ENCODE measurements at regions not wholly inside any gene's neighbourhood (a gene's known extent, or its start where the extent isn't known, plus 50 kb on each side); places are given as distances from the start of the nearest gene placed in this dataset.
"Not testable (repeated sequence)": the region's sequence is repeated elsewhere in the genome, so short reads cannot be mapped to it uniquely, and the experiment has no call there.

GRCh38 chr11:60592601-60593000, 77.4 kb downstream of the MS4A13 start:
- TF ChIP-seq, protein P1, sequence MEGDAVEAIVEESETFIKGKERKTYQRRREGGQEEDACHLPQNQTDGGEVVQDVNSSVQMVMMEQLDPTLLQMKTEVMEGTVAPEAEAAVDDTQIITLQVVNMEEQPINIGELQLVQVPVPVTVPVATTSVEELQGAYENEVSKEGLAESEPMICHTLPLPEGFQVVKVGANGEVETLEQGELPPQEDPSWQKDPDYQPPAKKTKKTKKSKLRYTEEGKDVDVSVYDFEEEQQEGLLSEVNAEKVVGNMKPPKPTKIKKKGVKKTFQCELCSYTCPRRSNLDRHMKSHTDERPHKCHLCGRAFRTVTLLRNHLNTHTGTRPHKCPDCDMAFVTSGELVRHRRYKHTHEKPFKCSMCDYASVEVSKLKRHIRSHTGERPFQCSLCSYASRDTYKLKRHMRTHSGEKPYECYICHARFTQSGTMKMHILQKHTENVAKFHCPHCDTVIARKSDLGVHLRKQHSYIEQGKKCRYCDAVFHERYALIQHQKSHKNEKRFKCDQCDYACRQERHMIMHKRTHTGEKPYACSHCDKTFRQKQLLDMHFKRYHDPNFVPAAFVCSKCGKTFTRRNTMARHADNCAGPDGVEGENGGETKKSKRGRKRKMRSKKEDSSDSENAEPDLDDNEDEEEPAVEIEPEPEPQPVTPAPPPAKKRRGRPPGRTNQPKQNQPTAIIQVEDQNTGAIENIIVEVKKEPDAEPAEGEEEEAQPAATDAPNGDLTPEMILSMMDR (IDR thresholded peaks at IDR 0.05; ENCODE audit: insufficient read depth, missing control alignments), result no peak
- DNase-seq (ENCODE audit: insufficient read length, low spot score), result no peak
- no peak for FAIRE-seq

- FAIRE-seq (no peak), DNase-seq (ENCODE audit: insufficient read length, low spot score) (no peak)
- TF ChIP-seq, protein P1 (IDR thresholded peaks at IDR 0.05; ENCODE audit: insufficient read depth, missing control alignments), result no peak
Measured at GRCh38 chr11:60594998-60595642, 79.9 kb downstream of the MS4A13 start.

GRCh38 chr11:60607483-60607882, 91.9 kb upstream of the MS4A8 start:
- no peak for DNase-seq (ENCODE audit: insufficient read length, low spot score)
- TF ChIP-seq, protein P1 (IDR thresholded peaks at IDR 0.05; ENCODE audit: insufficient read depth, missing control alignments), result no peak
- FAIRE-seq, result no peak

DNA sequence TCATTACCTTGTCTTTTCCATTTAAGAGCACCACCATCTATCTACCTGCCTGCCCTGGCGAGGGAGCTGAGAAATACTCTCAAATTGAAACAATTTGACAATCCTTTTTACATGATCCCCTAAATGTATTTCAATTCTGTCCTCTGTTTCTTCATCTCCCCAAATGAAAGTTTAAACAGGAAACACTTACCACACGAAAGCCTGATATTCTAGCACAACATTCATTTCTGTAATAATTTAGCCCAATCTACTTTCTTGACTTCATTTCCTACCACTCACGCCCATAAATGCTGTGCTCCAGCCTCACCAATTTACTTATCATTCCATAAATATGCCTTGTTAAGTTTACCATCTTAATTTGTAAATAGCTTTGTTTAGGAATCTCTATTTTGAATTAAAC, 89.8 kb upstream of the MS4A8 start:
- TF ChIP-seq, protein P1 (IDR thresholded peaks at IDR 0.05; ENCODE audit: insufficient read depth, missing control alignments), result no peak
- no peak for FAIRE-seq
- DNase-seq (ENCODE audit: insufficient read length, low spot score), result no peak

GRCh38 chr11:60610702-60611101, 88.7 kb upstream of the MS4A8 start:
- DNase-seq (ENCODE audit: insufficient read length, low spot score) (no peak), FAIRE-seq (no peak)
- TF ChIP-seq, protein P1 (IDR thresholded peaks at IDR 0.05; ENCODE audit: insufficient read depth, missing control alignments), result no peak

DNA sequence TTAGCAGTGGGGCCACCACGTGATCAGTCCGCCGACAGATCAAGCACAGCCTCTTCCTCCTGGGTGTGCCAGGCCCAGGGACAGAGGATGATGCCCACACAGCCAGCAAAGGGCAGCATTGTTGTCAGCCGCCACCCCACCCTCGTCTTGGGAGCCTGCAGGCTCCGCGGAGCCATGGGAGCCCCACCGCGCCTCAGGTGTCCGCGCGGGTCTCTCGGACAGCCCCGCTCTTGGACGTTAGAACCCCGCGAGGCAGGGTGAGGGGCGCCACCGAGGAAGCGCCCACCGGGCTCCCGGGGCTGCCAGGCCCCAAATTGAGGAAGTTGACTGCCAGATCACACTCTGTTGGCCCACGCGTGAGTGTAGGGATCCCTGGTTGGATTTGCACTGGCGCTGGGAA, 83.9 kb upstream of the MS4A8 start:
- no peak for FAIRE-seq
- DNase-seq (ENCODE audit: insufficient read length, low spot score), result no peak
- TF ChIP-seq, protein P1 (IDR thresholded peaks at IDR 0.05; ENCODE audit: insufficient read depth, missing control alignments), result no peak

GRCh38 chr11:60621940-60622339, 77.5 kb upstream of the MS4A8 start:
- DNase-seq (ENCODE audit: insufficient read length, low spot score); FAIRE-seq: not testable (repeated sequence)

- not testable (repeated sequence) for FAIRE-seq; DNase-seq (ENCODE audit: insufficient read length, low spot score)
Measured at GRCh38 chr11:60622776-60623175, 76.6 kb upstream of the MS4A8 start.
